Activated naive CD8-positive, alpha-beta T cell treated with anti-CD3 and anti-CD28 coated beads for 36 hours (primary cell): ENCODE measurements at regions not wholly inside any gene's neighbourhood (a gene's known extent, or its start where the extent isn't known, plus 50 kb on each side); places are given as distances from the start of the nearest gene placed in this dataset.

Source experiments
- DNase-seq: peaks from one replicate; pipeline ENCODE4 v3.0.0; 2021
- H3K27ac Mint-ChIP-seq: one replicate; pipeline ENCODE4 v1.8.0; 2022; ENCODE audit warnings: mild to moderate bottlenecking, moderate library complexity, mixed read lengths
- H3K27me3 Mint-ChIP-seq: one replicate; pipeline ENCODE4 v1.8.0; 2022; ENCODE audit warnings: mild to moderate bottlenecking, mixed read lengths
- H3K36me3 Mint-ChIP-seq: one replicate; pipeline ENCODE4 v1.8.0; 2021; ENCODE audit warnings: mild to moderate bottlenecking, mixed read lengths
- H3K4me1 Mint-ChIP-seq: one replicate; pipeline ENCODE4 v1.8.0; 2021; ENCODE audit warnings: mixed read lengths
- H3K4me3 Mint-ChIP-seq: one replicate; pipeline ENCODE4 v1.8.0; 2022; ENCODE audit warnings: mild to moderate bottlenecking, moderate library complexity, mixed read lengths
- H3K9me3 Mint-ChIP-seq: one replicate; pipeline ENCODE4 v1.8.0; 2022; ENCODE audit warnings: mixed read lengths

- H3K4me3 Mint-ChIP-seq: no peak overlapping the region
- no peaks in the 10 kb centered on the region for H3K36me3 Mint-ChIP-seq
- no peaks in the 10 kb centered on the region for H3K4me1 Mint-ChIP-seq
- no peaks in the 10 kb centered on the region for H3K9me3 Mint-ChIP-seq
- no peak overlapping the region for H3K27ac Mint-ChIP-seq
- DNase-seq: no peak
- no peaks in the 10 kb centered on the region for H3K27me3 Mint-ChIP-seq
Observed at GRCh38 chr4:55768291-55768690, 51.3 kb upstream of the EXOC1L start.
